NOMO-1 treated with DMSO at 0.1 percent for 48 hours (cell line): ENCODE measurements at regions not wholly inside any gene's neighbourhood (a gene's known extent, or its start where the extent isn't known, plus 50 kb on each side); places are given as distances from the start of the nearest gene placed in this dataset.
"Not testable (repeated sequence)": the region's sequence is repeated elsewhere in the genome, so short reads cannot be mapped to it uniquely, and the experiment has no call there.

Experiments
- DNase-seq: peaks from one replicate; lab custom pipeline; 2025; ENCODE audit not compliant: unreplicated experiment; lab: John Stamatoyannopoulos, UW

DNA sequence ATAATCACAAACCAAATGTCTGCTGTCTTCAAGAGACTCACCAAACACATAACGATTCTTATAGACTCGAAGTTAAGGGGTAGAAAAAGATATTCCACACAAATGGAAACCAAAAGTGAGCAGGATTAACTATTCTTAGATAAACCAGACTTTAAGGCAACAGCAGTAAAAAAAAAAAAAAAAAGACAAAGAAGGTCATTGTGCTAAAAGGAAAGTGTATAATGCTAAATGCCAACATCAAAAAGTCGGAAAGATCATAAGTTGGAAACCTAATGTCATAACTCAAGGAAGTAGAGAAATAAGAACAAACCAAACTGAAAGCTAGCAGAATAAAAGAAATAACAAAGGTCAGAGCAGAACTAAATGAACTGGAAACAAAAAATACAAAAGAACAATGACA lies 714.6 kb downstream of the SEMA5A start:
- no peak for DNase-seq

DNA sequence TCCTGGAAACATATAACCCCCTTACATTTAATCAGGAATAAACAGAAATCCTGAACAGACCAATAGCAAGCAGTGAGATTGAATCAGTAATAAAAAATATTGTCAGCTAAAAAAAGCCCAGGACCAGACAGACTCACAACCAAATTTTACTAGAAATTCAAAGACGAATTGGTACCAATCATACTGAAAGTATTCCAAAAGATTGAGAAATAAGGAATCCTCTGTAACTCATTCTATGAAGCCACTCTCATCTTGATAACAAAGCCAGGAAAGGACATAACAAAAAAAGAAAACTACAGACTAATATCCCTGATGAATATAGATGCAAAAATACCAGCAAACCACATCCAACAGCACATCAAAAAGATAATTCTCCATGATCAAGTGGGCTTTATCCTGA lies 714.0 kb downstream of the SEMA5A start:
- no peak for DNase-seq

DNA sequence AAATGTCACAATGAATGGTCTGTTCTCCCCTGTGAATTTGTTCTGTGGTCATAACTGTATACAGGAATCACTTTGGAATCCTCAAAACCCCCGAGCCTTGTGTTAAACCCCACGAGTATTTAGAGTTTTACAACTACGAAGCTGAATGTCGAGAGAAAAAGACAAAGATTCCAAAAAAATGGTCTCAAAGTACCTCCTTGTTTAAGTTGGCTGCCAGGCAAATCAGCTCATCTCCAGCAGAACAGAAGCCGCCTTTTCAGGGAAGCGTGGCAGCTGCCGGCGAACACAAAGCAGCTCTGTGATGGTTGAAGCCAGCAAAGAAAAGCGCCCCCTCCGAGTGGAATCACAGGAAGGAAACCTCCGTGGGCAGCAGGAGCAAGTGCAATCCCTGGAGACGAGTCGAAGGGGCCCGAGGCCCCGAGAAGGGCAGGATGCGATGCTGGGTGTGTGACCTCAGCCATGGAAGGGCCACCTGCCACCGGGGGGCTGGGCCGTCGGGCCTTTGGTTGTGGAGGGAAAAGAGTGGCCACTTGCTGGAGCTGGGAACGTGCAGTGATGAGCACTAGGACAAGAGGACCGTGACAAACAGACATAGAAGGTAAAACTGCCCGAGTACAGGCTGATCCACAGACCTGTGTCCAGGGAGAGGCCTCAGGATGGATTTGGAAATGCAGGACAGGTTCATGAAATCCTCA lies 706.4 kb downstream of the SEMA5A start:
- DNase-seq = no peak

DNA sequence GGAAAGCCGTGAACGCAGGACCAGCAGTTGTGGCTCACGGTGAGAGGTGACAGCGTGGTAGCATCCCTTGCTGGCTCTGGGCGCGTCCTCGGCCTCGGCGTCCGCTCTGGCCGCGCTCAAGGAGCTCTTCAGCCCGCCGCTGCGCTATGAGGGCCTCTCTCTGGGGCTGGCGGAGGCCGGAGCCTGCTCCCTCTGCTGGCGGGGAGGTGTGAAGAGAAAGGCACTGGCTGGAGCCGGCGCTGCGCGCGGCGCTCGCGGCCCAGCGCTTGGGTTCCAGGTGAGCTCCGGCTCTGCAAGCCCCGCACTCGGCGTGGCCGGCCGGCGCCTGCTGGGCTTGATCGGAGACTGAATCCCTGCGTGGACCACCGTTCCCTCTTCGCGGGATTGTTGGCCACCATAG lies 705.6 kb downstream of the SEMA5A start:
- DNase-seq = no peak

DNA sequence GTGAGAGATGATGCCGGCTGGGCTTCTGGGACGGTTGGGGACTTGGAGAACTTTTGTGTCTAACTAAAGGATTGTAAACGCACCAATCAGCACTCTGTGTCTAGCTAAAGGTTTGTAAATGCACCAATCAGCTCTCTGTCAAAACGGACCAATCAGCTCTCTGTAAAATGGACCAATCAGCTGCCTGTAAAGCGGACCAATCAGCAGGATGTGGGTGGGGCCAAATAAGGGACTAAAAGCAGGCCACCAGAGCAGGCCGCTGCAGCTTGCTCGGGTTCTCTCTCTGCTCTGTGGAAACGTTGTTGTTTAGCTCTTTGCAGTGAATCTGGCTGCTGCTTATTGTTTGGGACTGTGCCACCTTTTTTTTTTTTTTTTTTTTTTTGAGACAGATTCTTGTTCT lies 705.1 kb downstream of the SEMA5A start:
- not testable (repeated sequence) for DNase-seq

DNA sequence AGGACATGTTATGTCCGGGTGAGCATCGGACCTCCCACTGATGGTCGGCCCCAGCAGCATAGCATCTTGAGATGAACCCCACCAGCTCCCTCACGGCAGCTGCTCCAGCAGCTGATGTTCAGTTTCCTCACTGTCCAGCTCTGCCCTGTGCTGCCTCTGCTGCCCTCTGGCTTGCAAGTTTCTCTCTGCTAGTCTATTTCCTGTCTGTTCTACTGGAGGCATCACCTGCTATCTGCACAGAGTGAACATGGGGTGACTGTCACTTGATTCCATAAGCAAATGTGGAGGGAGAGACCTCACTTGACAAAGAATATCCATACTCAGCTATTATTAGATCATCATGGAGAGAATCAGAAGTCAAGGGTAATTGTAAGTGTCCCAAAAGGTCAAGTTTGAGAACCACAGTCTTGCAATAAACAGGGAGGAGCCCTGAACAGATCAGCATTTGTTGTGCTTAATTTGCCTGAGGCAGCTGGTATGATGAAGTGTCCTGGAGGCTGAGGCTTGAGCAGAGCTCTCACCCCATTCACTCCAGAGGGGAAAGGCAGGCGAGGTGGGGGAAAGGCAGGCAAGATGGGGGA lies 702.8 kb downstream of the SEMA5A start:
- no peak for DNase-seq

DNA sequence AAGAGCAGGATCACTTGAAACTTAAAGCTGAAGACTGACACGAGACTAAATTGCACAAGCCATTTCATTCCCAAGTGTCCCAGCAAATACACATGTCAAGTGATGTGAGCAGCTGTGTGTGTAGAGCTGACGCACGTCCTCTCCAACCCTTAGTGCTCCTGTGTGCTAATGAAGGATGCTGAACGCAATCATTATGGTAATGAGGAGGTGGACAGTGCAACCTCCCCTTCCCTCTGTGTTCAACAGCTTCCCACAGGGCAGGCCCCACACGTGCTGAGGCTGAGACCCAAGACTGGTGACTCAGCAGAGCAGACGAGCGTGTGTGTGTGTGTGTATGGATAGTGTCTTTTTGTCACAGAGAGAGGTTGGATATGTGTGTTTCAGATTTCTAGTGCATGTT lies 702.1 kb downstream of the SEMA5A start:
- no peak for DNase-seq

DNA sequence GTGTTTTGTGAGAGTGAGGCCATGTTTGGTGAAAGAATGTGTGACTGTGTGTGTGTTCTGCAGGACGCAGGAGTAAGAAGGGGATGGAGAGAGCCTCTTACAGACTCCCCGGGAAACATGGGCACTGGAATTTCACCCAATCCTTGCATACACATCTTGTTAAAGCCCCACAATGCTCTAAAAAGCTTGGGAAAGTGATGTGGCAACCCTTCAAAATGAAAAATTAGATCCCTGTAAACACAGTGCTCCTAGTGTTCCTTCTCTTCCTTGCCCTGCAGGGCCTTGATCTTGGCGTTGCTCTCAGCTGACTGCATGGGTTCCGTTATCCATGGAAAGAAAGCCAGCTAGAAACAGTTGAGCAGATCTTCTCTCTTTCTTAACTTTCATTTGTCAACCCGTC lies 701.7 kb downstream of the SEMA5A start:
- no peak for DNase-seq

DNA sequence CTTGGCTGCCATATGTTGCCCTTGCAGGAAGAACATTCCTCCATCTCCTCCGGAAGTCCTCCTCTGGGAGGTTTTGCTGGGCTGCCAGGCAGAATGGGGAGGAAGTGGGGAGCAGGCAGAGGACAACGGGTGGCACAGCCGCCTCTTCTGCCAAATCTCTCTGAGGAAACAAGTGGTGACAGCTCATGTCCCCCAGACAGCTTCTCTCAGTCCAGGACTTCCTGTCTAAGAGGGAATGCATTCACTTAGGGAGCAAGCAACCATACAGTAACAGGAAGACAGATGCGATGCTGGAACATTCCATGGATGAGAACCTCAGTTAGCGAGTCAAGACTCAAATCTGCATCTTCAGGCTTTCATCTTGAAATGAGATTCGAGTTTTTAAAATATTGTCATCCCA lies 701.0 kb downstream of the SEMA5A start:
- no peak for DNase-seq

DNA sequence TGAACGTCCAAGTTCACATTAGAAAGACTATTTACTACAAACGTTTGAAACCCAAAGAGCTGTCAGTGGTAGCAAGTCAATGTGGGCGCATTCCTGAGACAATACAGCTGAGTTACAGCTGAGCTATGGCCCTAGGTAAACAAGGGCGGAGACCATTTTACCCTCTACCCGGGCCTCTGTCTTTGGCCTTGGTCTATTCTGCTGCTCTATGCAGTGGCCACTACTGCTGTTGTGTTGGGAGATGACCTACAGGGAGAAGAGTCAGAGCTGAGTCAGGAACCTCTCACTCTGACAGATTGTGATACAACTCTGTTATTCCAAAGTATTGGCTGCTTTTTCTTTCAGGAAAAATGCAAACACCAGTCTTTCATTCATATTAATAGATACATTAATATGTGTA lies 700.6 kb downstream of the SEMA5A start:
- DNase-seq = no peak

DNA sequence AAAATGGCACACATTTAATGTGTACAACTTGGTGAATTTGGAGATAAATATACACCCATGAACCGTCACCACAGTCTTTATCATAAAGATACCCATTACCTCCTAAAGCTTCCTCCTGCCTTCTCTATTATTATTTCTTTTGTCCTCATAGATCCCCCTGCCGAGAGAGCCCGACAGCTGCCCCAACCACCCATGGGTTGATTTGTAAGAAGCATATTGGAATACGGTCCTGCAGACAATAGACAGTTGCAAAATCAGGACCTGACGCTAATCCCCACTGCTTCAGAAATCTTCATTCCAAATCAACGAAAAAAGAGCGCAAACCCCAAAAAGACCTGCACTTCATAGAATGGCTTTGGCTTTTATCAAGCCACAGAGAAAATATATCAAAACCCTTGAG lies 697.5 kb downstream of the SEMA5A start:
- no peak for DNase-seq

DNA sequence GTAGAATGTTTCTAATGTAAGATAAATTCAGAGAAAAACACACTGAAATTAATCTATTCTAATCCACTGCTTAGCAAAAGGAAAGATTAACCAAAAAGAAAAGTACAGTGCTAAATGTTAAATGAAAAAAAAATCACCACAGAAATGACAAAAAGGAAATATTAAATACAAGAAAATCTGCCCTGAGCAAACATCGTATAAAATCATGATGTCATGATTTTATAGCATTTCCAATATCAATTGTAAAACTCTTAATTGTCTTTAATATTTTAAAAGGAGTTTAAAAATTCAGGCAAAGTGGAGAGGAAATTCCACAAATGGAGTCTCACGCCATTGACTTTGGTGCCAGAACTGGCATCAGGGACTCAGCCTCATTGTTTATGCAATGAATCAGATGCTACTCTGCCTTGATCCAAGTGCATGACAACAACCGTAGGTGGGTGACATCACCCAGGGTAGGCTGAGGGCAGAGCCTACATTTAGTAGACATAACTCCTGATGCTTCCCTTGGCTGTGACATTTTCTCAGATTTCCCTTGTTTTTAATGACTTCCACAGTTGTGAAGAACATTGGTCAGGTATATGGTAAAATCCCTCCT lies 696.8 kb downstream of the SEMA5A start:
- no peak for DNase-seq

DNA sequence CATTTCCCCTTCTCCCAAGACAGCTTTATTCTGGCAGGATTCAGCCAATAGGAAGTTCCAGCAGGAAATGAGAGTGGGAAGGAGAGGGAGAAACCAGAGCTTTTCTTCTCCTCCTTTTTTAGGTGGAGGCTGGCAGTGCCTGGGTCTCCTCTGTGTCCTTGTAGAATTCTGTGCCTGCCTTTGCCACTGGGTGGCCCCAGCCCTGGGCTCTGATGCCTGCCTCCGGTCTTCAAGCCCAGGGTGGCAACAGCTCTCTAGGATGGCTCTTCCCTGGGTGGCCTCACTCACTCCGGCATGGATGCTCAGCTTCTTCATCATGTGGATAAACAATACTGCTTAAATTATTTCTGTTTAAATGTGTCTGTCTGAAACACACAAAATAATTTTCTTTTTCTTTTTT lies 694.8 kb downstream of the SEMA5A start:
- no peak for DNase-seq

DNA sequence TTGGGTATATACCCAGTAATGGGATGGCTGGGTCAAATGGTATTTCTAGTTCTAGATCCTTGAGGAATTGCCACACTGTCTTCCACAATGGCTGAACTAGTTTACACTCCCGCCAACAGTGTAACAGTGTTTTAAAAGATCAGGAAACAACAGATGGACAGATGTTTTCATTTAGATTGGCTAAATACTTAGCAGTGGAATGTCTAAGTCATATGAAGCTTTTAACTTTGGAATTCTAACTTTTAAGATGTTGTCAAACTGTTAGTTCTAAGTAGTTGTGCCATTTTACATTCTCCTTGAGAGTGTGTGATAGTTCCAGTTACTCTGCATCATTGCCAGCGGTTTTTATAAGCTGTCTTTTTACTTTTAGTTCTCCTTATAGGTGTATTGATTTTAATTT lies 688.8 kb downstream of the SEMA5A start:
- no peak for DNase-seq

DNA sequence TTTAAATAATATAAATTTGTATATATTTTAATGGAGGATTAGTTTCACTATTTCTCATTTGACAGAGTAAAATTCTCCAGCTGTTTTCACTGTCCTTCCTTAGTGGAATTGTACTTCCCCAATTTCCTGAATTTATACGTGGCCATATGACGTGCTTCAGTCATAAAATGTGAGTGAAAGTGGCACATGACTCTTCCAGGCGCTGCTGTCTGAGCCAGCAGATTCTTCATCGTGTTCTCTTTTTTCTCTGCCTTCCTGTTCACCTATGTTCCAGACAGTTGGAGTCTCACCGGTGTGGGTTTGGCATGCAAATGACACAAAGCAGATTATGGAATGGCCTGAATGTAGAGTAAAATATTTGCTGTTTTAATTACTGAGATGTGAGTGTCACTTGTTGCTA lies 684.1 kb downstream of the SEMA5A start:
- no peak for DNase-seq

DNA sequence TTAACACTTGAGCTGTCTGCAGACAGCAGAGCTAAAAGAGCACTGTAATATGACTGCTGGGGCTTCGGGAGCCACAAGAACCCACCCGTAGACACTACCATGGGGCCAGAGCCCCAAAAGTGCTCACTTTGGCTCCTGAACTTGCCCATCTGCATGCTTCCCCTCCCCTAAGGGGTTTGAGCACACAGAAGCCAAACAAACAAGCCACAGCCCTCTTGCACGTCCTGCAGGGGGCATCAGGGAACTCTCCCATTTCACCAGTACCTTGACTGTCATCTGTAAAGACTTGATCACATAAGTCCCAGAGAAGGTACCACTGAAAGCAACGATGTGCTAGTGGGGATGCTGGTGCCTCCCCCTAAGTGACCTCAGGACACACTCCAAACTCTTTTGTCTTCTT lies 681.8 kb downstream of the SEMA5A start:
- no peak for DNase-seq

DNA sequence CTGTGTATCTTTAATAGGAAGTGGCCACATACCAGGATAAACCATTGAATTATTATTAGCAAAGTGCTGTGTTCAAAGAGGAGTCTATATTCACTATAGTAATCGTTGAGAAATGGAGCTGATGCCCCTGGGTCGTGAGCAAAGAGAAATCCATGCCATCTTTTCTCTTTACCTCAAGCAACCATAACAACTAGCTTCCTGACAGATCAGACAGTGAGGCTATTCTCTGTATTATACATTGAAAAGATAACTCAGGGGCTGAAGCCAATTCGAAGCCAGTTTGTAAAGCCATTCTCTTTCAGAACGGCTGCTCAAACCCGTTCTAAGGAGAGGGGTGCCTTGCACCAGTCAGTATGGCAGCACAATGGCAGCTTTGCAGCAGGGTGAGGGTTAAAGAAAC lies 680.6 kb downstream of the SEMA5A start:
- DNase-seq = no peak

DNA sequence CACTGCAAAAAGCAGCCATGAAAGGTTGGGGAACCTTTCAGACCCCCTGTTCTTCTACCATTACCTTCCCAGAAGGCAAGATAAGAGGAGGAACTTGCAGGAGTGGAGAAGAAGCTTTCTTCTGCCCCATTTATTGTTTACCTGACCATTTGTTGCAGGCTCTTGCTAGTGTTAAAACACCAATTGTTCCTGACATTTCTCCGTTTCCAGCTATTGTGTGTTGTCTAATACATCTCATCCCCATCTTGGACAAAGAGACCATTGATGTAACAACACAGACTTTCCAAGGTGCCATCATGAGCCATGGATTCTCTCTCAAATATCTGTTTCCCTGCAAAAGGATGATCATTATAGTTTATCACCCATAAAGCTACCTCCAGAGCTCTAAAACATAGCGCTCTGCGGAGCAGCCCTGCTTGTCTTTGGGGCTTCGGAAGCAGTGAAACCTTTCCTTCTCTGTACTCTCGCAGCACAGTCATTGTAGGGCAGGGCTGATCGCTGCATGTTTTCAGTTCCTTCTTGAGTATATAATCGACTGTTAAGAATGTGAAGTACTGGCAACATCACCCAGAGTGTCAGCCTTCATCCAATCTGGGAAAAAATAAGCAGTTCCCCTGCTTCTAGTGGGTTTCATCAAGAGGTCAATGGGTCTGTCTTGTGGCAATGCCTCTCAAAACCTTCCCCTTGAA lies 680.0 kb downstream of the SEMA5A start:
- no peak for DNase-seq

DNA sequence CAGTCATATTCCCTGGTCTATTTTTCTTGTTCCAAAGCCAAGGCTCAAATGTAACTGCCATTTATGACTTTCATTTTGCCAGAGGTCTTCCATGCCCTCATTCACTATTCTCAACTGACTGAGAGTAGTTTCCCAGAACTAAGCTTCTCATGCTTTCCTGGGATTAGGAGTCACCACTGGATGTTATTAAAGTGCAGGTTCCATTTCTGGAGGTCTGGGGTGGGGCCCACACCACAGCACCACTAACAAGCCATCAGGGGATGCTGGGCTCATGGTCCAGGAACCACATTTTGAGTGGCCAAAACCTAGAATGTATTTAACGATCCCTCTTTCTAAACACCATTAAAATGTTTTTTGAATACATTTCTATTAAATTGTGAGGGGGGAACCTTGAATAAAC lies 677.6 kb downstream of the SEMA5A start:
- DNase-seq = no peak

DNA sequence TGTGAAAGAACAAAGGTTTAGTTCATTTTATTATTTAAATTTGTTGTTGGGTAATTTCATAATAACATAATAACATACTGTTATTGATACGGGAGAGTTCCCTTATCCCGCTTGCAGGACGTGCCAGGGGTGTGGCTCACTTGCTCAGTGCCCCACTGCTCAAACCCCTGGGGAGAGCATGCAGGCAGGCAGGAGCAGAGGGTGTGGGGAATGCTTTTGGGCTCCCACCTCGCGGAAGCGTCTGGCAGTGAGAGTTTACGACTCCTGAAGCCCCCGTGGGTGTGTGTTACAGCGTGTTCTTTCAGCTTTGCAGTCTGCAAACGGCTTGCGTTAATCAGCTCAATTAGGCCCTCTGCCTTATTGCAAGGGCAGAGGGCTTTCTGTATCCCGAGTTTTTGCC lies 675.9 kb downstream of the SEMA5A start:
- no peak for DNase-seq

DNA sequence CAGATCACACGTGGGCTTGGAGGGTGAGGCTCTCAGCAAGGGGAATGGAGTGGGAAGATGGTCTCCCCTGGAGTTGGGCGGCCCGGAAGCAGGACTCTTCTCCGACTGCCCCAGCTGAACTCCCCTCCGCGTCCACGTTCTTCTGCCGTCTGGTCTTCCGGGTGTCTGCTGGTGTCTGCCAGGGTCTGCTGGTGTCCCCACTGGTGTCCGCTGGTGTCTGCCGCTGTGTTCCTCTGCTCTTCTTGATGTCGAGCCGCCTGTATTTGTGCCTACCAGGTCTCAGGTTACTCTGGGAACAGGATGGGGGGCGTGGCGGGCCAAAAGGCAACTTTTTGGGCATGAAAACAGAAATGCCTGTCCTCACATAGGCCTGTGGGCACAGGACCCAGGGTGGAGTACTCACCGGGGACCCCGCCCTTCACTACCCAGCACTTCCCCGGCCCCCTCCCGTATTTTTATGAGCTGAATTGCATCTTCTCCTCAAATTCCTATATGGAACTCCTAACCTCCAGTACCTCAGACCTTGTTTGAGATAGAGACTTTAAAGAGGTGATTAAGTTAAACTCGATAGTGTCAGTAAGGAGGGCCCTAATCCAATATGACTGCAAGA lies 675.4 kb downstream of the SEMA5A start:
- no peak for DNase-seq

DNA sequence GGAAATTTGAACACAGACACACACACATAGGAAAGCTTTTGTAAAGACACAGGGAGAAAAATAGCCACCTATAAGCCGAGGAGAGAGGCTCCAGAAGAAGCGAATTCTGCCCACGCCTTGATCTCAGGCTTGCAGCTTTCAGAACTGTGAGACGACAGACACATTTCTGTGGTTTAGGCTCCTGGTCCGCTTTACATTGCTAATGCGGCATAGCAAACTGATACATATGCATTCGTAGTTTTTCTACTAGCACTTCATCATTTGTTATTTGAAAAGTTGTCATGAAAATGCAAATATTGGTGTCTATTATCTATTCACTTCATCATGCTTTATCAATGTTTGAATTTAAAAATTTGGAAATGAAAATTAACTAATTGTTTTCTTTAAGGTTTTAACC lies 674.9 kb downstream of the SEMA5A start:
- no peak for DNase-seq
